Loucy (cell line): ENCODE measurements at regions not wholly inside any gene's neighbourhood (a gene's known extent, or its start where the extent isn't known, plus 50 kb on each side); places are given as distances from the start of the nearest gene placed in this dataset.

Experiments
- H2AFZ ChIP-seq: fragments of 200-600 bp; sonication (generic); 2 replicates; pipeline ENCODE4 v1.6.0; 2016; ENCODE audit warnings: antibody characterized with exemption, mild to moderate bottlenecking, low read length, moderate library complexity
- H3F3A ChIP-seq: fragments of 200-600 bp; 2 replicates; pipeline ENCODE4 v1.6.0; 2016; ENCODE audit warnings: antibody characterized with exemption, low read depth, mild to moderate bottlenecking
- H3K27me3 ChIP-seq: fragments of 200-600 bp; sonication (generic); 2 replicates; pipeline ENCODE4 v1.6.1; 2014; ENCODE audit warnings: low read length, mild to moderate bottlenecking; ENCODE audit not compliant: insufficient read depth, poor library complexity, severe bottlenecking
- H3K36me3 ChIP-seq: fragments of 200-600 bp; sonication (generic); 2 replicates; pipeline ENCODE4 v1.6.1; 2016; ENCODE audit warnings: low read length; ENCODE audit not compliant: insufficient read depth
- H3K4me1 ChIP-seq: fragments of 200-600 bp; sonication (generic); 2 replicates; pipeline ENCODE4 v1.5.1; 2014; ENCODE audit warnings: low read length, mild to moderate bottlenecking; ENCODE audit not compliant: insufficient read depth, poor library complexity, severe bottlenecking
- H3K4me2 ChIP-seq: fragments of 200-600 bp; sonication (generic); 2 replicates; pipeline ENCODE4 v1.6.0; 2014; ENCODE audit warnings: antibody characterized with exemption, low read length, low read depth, mild to moderate bottlenecking; ENCODE audit not compliant: poor library complexity, severe bottlenecking
- H3K4me3 ChIP-seq: fragments of 200-600 bp; sonication (generic); 2 replicates; pipeline ENCODE4 v1.5.1; 2014; ENCODE audit warnings: low read length, mild to moderate bottlenecking, mixed read lengths; ENCODE audit not compliant: poor library complexity, severe bottlenecking
- H3K79me2 ChIP-seq: fragments of 200-600 bp; sonication (generic); 2 replicates; pipeline ENCODE4 v1.6.1; 2014; ENCODE audit warnings: low read length; ENCODE audit not compliant: insufficient read depth
- H3K9ac ChIP-seq: fragments of 200-600 bp; sonication (generic); 2 replicates; pipeline ENCODE4 v1.6.0; 2014; ENCODE audit warnings: mild to moderate bottlenecking, low read depth, low read length, moderate library complexity; ENCODE audit not compliant: poor library complexity, severe bottlenecking
- H3K9me2 ChIP-seq: fragments of 200-600 bp; sonication (generic); replicated peaks from 2 replicates; pipeline ENCODE4 v1.6.1; 2016; ENCODE audit warnings: low read depth, low read length, mixed read lengths
- H3K9me3 ChIP-seq: fragments of 200-600 bp; sonication (generic); 2 replicates; pipeline ENCODE4 v1.6.1; 2014; ENCODE audit warnings: mild to moderate bottlenecking, antibody characterized with exemption, low read length, low read depth; ENCODE audit not compliant: insufficient read depth
- H4K20me1 ChIP-seq: fragments of 200-600 bp; sonication (generic); 2 replicates; pipeline ENCODE4 v1.6.0; 2014; ENCODE audit warnings: antibody characterized with exemption, low read length, mild to moderate bottlenecking; ENCODE audit not compliant: insufficient read depth, poor library complexity, severe bottlenecking
- EZH2phosphoT487 ChIP-seq: fragments of 200-600 bp; IDR thresholded peaks from 2 replicates; pipeline ENCODE4 v1.6.1; 2018; ENCODE audit warnings: antibody characterized with exemption, mild to moderate bottlenecking, moderate library complexity, borderline replicate concordance
- TF ChIP-seq, protein P1 (sequence below): fragments of 200-600 bp; sonication (generic); conservative IDR thresholded peaks from 2 replicates; pipeline ENCODE4 v1.5.1; 2014; ENCODE audit warnings: mild to moderate bottlenecking, antibody characterized with exemption, low read length

DNA sequence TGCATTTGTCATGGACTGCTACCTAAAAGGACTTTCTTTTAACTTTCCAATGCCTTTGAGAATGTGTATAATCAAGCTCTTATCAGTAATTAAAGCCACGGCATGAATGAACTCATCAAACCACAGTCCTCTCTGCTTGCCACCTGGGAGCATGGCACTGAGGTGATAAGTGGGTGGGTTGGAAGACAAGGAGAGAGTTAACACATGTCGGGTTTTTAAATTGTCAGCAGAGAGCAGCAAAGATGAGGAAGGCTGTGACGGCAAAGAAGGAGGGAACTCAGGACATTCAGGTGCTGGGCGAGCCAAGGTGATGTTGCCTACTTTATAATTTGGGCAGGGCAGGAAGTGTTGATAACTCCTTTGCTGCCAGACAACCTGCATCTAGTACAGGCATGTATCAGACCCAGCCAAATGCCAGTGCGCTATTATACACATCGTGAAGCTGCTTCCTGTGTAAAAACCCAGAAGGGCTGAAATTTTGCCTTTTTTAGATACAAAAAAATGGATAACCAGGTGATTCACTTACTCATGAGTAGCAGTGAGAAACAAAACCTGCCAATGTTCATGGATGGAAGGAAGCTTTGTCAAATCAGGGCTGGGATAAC is 269.1 kb downstream of the KIF4B start:
- peaks cover 67% of the 10 kb centered on the region for H3K4me1 ChIP-seq
- H3K9me2 ChIP-seq = no peaks in the 10 kb centered on the region
- no peaks in the 10 kb centered on the region for H3K79me2 ChIP-seq
- no peak for TF ChIP-seq EZH2phosphoT487
- TF ChIP-seq, protein P1, sequence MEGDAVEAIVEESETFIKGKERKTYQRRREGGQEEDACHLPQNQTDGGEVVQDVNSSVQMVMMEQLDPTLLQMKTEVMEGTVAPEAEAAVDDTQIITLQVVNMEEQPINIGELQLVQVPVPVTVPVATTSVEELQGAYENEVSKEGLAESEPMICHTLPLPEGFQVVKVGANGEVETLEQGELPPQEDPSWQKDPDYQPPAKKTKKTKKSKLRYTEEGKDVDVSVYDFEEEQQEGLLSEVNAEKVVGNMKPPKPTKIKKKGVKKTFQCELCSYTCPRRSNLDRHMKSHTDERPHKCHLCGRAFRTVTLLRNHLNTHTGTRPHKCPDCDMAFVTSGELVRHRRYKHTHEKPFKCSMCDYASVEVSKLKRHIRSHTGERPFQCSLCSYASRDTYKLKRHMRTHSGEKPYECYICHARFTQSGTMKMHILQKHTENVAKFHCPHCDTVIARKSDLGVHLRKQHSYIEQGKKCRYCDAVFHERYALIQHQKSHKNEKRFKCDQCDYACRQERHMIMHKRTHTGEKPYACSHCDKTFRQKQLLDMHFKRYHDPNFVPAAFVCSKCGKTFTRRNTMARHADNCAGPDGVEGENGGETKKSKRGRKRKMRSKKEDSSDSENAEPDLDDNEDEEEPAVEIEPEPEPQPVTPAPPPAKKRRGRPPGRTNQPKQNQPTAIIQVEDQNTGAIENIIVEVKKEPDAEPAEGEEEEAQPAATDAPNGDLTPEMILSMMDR = no peak
- H3K4me2 ChIP-seq = no peak overlapping the region
- no peaks in the 10 kb centered on the region for H3K27me3 ChIP-seq
- no peaks in the 10 kb centered on the region for H4K20me1 ChIP-seq
- H3K9ac ChIP-seq = no peak overlapping the region
- H3K4me3 ChIP-seq = no peak overlapping the region
- no peaks in the 10 kb centered on the region for H3K36me3 ChIP-seq
- H3F3A ChIP-seq = no peaks in the 10 kb centered on the region
- no peaks in the 10 kb centered on the region for H3K9me3 ChIP-seq
- no peak overlapping the region for H2AFZ ChIP-seq

DNA sequence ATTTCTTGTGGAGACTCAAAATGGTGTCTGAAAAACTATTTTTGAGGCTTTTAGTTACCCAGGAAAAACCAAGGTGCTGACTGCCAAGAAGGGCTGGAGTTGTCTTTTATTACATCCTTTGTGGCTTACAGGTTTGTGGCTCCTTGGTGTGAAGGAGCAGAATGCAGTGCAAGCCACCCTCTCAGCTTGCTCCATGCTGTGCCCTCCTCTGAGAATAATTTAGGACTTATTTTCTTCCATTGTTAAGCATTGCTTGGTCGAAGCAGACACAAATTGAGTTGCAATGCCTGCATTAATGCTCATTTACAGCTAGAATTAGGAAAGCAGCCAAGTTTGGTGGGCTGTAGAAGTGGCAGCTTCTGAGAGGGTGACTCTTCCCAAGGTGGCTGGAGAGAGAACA is 272.2 kb downstream of the KIF4B start:
- Histone ChIP-seq H3K4me2 (peak overlapping the region; percentile 62), H3K9ac (peak overlapping the region; percentile 57), H3K4me3 (peak overlapping the region; percentile 47), H2AFZ (no peak overlapping the region; the same call in 1 of the 2 replicates), H4K20me1 (no peaks in the 10 kb centered on the region), H3K36me3 (no peaks in the 10 kb centered on the region), H3K9me3 (no peaks in the 10 kb centered on the region), H3K79me2 (no peaks in the 10 kb centered on the region), H3K4me1 (peaks cover 65% of the 10 kb centered on the region), H3K27me3 (no peaks in the 10 kb centered on the region), H3F3A (no peaks in the 10 kb centered on the region), H3K9me2 (no peaks in the 10 kb centered on the region)
- TF ChIP-seq EZH2phosphoT487 = no peak
- TF ChIP-seq, protein P1 = no peak

DNA sequence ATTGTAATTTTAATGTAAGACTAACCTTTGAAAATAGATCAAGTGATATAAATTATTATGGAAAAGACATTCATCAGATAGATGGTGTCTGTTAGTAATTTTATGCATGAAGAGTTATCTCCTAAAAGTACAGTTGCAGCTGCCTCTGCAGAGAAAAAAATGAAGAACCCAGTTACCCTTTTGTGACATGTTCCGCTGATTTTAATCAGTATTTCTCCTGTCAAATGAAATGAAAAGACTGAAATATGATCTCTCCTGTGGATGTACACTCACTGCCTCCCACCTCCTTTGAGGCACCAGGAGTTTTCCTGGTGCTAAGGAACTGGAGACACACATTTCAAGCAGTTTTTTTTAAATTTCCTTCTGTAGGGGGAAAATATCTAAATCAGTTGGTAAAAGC is 277.4 kb downstream of the KIF4B start:
- Histone ChIP-seq H3K36me3 (no peaks in the 10 kb centered on the region), H4K20me1 (no peaks in the 10 kb centered on the region), H3K4me3 (no peak overlapping the region), H2AFZ (no peak overlapping the region), H3K9me2 (no peaks in the 10 kb centered on the region), H3K27me3 (no peaks in the 10 kb centered on the region), H3K4me1 (peaks cover 25% of the 10 kb centered on the region), H3K79me2 (no peaks in the 10 kb centered on the region), H3K4me2 (peak overlapping the region; percentile 7), H3F3A (no peaks in the 10 kb centered on the region), H3K9me3 (no peaks in the 10 kb centered on the region), H3K9ac (no peak overlapping the region)
- TF ChIP-seq, protein P1 = no peak
